Neural progenitor cell (in vitro differentiated cells): ENCODE measurements at regions not wholly inside any gene's neighbourhood (a gene's known extent, or its start where the extent isn't known, plus 50 kb on each side); places are given as distances from the start of the nearest gene placed in this dataset.

Experiments
- DNase-seq: peaks from one replicate; pipeline ENCODE4 v3.0.0-alpha.2; 2016; ENCODE audit warnings: low spot score
- H2AFZ ChIP-seq: fragments of 200-600 bp; sonication (generic); replicated peaks from 2 replicates; pipeline ENCODE4 v1.6.1; 2016; ENCODE audit warnings: antibody characterized with exemption
- H3F3A ChIP-seq: fragments of 200-600 bp; sonication (generic); 2 replicates; pipeline ENCODE4 v1.6.1; 2016; ENCODE audit warnings: antibody characterized with exemption, low read depth
- H3K27ac ChIP-seq: fragments of 200-600 bp; sonication (generic); 2 replicates; pipeline ENCODE4 v1.5.1; 2016; ENCODE audit warnings: mild to moderate bottlenecking
- H3K27me3 ChIP-seq: fragments of 200-600 bp; sonication (generic); 2 replicates; pipeline ENCODE4 v1.6.1; 2016; ENCODE audit warnings: mild to moderate bottlenecking, moderate library complexity
- H3K36me3 ChIP-seq: fragments of 200-600 bp; sonication (generic); 2 replicates; pipeline ENCODE4 v1.5.1; 2016
- H3K4me1 ChIP-seq: fragments of 200-600 bp; sonication (generic); 2 replicates; pipeline ENCODE4 v1.6.1; 2016; ENCODE audit warnings: mixed run types
- H3K4me2 ChIP-seq: fragments of 200-600 bp; sonication (generic); 2 replicates; pipeline ENCODE4 v1.6.1; 2016
- H3K4me3 ChIP-seq: fragments of 200-600 bp; sonication (generic); 2 replicates; pipeline ENCODE4 v1.5.1; 2016
- H3K79me2 ChIP-seq: fragments of 200-600 bp; sonication (generic); 2 replicates; pipeline ENCODE4 v1.6.1; 2016; ENCODE audit warnings: low read depth
- H3K9ac ChIP-seq: fragments of 200-600 bp; sonication (generic); 2 replicates; pipeline ENCODE4 v1.6.1; 2016
- H3K9me3 ChIP-seq: fragments of 200-600 bp; sonication (generic); 2 replicates; pipeline ENCODE4 v1.5.1; 2016; ENCODE audit warnings: low read depth
- H4K20me1 ChIP-seq: fragments of 200-600 bp; sonication (generic); 2 replicates; pipeline ENCODE4 v1.6.1; 2016; ENCODE audit warnings: low read depth
- H3K27ac Mint-ChIP-seq: 3 replicates; pipeline ENCODE4 v1.8.0; 2021; ENCODE audit warnings: mixed read lengths
- H3K27me3 Mint-ChIP-seq: 2 replicates; pipeline ENCODE4 v1.8.0; 2022; ENCODE audit warnings: low read depth, mild to moderate bottlenecking, inconsistent platforms, moderate library complexity, mixed read lengths; ENCODE audit not compliant: insufficient read depth
- H3K36me3 Mint-ChIP-seq: 3 replicates; pipeline ENCODE4 v1.8.0; 2021; ENCODE audit warnings: mixed read lengths
- H3K4me1 Mint-ChIP-seq: 3 replicates; pipeline ENCODE4 v1.8.0; 2021; ENCODE audit warnings: mixed read lengths
- H3K4me3 Mint-ChIP-seq: 3 replicates; pipeline ENCODE4 v1.8.0; 2021; ENCODE audit warnings: mild to moderate bottlenecking, moderate library complexity, mixed read lengths
- H3K9me3 Mint-ChIP-seq: 3 replicates; pipeline ENCODE4 v1.8.0; 2020; ENCODE audit warnings: mixed read lengths
- EZH2 ChIP-seq: fragments of 200-600 bp; sonication (generic); IDR thresholded peaks from 2 replicates; pipeline ENCODE4 v1.6.1; 2017; ENCODE audit warnings: antibody characterized with exemption, mild to moderate bottlenecking, moderate library complexity
- EZH2phosphoT487 ChIP-seq: fragments of 200-600 bp; sonication (generic); IDR thresholded peaks from 2 replicates; pipeline ENCODE4 v1.6.1; 2017; ENCODE audit warnings: antibody characterized with exemption
- TF ChIP-seq, protein P1 (sequence below): fragments of 200-600 bp; sonication (generic); IDR thresholded peaks from 2 replicates; pipeline ENCODE4 v1.5.1; 2017; ENCODE audit warnings: antibody characterized with exemption, mild to moderate bottlenecking

DNA sequence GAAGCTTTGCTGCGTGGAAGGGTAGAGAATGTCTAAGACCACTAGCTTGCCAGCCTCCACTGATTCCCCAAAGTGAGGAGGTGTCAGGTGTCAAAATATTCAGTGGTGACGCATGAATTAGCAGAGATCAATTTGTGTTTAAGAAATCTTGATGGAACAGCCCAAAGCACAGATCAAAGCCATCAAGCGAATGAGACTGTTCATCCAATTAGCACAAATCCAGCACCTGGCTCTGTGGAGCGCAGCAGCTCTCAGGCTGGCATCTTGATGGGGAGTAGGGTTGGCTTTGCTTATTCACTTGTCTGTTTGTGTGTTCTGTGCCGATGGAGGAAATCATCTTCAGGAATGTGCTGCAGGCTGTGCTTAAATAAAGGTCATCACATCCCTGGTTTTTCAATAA, 456.8 kb upstream of the CCL2 start:
- no peak for DNase-seq
- Histone ChIP-seq H3K4me2 (no peak overlapping the region), H3K4me3 (no peak overlapping the region), H3K79me2 (no peaks in the 10 kb centered on the region), H3K27me3 (no peaks in the 10 kb centered on the region), H4K20me1 (no peaks in the 10 kb centered on the region), H2AFZ (no peak overlapping the region), H3K4me1 (peaks cover 8% of the 10 kb centered on the region), H3K9me3 (no peaks in the 10 kb centered on the region), H3F3A (no peaks in the 10 kb centered on the region), H3K9ac (no peak overlapping the region), H3K36me3 (no peaks in the 10 kb centered on the region), H3K27ac (no peak overlapping the region)
- TF ChIP-seq, protein P1, sequence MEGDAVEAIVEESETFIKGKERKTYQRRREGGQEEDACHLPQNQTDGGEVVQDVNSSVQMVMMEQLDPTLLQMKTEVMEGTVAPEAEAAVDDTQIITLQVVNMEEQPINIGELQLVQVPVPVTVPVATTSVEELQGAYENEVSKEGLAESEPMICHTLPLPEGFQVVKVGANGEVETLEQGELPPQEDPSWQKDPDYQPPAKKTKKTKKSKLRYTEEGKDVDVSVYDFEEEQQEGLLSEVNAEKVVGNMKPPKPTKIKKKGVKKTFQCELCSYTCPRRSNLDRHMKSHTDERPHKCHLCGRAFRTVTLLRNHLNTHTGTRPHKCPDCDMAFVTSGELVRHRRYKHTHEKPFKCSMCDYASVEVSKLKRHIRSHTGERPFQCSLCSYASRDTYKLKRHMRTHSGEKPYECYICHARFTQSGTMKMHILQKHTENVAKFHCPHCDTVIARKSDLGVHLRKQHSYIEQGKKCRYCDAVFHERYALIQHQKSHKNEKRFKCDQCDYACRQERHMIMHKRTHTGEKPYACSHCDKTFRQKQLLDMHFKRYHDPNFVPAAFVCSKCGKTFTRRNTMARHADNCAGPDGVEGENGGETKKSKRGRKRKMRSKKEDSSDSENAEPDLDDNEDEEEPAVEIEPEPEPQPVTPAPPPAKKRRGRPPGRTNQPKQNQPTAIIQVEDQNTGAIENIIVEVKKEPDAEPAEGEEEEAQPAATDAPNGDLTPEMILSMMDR, result no peak
- no peak for TF ChIP-seq EZH2phosphoT487
- no peak for TF ChIP-seq EZH2
- Mint-ChIP-seq H3K27ac (no peak overlapping the region), H3K4me1 (peaks cover 26% of the 10 kb centered on the region), H3K4me3 (no peak overlapping the region), H3K36me3 (no peaks in the 10 kb centered on the region), H3K27me3 (peaks cover 4% of the 10 kb centered on the region), H3K9me3 (no peaks in the 10 kb centered on the region)

DNA sequence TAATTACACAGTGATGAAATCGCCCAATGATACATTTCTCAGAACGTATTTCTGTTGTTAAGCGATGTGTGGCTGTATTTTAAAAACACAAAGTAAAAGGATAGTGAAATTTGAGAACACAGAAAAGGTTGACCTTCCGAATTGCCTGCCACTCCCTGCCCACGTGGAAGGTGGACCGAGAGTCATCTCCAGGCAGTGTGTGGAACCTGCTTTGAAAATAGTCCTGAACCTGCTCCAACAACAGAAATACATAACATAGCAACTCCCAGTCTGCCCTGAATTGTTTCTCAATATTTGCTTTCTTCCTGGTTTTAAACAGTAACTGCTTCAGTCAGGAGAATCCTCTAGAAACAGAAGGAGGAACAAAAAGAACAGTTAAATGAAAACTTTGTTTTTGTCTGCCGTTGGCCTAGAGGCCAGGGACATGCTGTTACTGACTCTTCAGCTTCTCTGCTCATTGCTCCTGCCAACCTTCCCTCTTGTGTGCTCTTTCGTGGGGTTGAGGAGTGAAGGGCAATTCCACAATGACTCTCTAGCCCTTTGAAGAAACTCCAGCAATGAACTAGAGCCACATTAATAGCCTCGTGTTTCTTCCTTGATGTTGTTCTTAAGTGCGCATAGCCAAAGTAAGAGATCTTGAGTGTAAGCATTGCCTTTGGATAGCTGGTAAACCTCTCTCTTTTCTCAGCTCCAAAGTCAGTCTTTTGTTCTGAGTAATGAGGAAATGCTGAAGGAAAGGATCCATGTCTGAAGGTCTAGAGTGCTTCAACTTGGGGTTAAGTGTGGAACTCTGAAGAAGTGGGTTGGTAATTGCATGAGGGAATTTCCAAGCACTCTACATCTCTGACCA, 452.5 kb upstream of the CCL2 start:
- TF ChIP-seq EZH2 (no peak), EZH2phosphoT487 (no peak)
- TF ChIP-seq, protein P1, result no peak
- Histone ChIP-seq H3K27ac (no peak overlapping the region), H2AFZ (peak overlapping the region; percentile 26), H3K79me2 (no peaks in the 10 kb centered on the region), H3K4me2 (no peak overlapping the region), H3K9ac (no peak overlapping the region), H3F3A (no peaks in the 10 kb centered on the region), H3K9me3 (no peaks in the 10 kb centered on the region), H4K20me1 (no peaks in the 10 kb centered on the region), H3K36me3 (no peaks in the 10 kb centered on the region), H3K4me3 (no peak overlapping the region), H3K4me1 (no peaks in the 10 kb centered on the region), H3K27me3 (no peaks in the 10 kb centered on the region)
- DNase-seq, result no peak
- Mint-ChIP-seq H3K36me3 (no peaks in the 10 kb centered on the region), H3K4me1 (peaks cover 14% of the 10 kb centered on the region), H3K4me3 (no peak overlapping the region), H3K27ac (no peak overlapping the region), H3K27me3 (peaks cover 4% of the 10 kb centered on the region), H3K9me3 (no peaks in the 10 kb centered on the region)

DNA sequence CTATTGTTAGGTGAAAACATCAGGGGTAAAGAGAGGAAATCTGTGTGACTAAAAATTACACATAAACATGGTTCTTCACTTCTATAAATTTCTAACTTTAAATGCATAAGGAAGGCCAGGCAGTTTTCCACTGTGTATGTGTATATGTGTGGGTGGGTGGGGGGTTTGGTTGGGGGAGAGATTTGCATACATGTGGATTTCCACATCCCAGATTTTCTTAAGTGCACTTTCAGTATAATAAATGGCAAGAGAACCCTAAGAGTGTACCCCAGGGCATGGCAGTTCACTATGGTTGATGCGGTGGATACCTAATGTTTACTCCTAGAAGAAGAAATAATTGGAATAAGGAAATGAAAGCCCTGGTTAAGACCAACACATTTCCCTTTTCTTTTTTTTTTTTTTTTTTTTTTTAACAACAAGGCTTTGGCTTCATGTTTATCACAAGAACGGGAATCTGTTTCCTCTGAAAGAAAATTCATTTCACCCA, 451.8 kb upstream of the CCL2 start:
- H3K4me3 ChIP-seq, result no peak overlapping the region
- H3K27ac ChIP-seq, result no peak overlapping the region
- no peaks in the 10 kb centered on the region for H3K27me3 ChIP-seq
- Mint-ChIP-seq H3K27me3 (peaks cover 4% of the 10 kb centered on the region), H3K4me3 (no peak overlapping the region), H3K36me3 (no peaks in the 10 kb centered on the region), H3K9me3 (no peaks in the 10 kb centered on the region), H3K4me1 (peaks cover 8% of the 10 kb centered on the region), H3K27ac (no peak overlapping the region)
- TF ChIP-seq, protein P1, result no peak
- TF ChIP-seq EZH2 (no peak), EZH2phosphoT487 (no peak)
- no peak overlapping the region for H3K9ac ChIP-seq
- H3K4me1 ChIP-seq, result no peaks in the 10 kb centered on the region
- no peaks in the 10 kb centered on the region for H4K20me1 ChIP-seq
- no peaks in the 10 kb centered on the region for H3F3A ChIP-seq
- H3K79me2 ChIP-seq, result no peaks in the 10 kb centered on the region
- DNase-seq, result no peak
- H2AFZ ChIP-seq, result no peak overlapping the region
- H3K9me3 ChIP-seq, result no peaks in the 10 kb centered on the region
- H3K36me3 ChIP-seq, result no peaks in the 10 kb centered on the region
- no peak overlapping the region for H3K4me2 ChIP-seq
